A549 (cell line): ENCODE measurements at regions not wholly inside any gene's neighbourhood (a gene's known extent, or its start where the extent isn't known, plus 50 kb on each side); places are given as distances from the start of the nearest gene placed in this dataset.

Source experiments
- CEBPB ChIP-seq, 2 experiments: fragments of >200 bp in 1 of 2; sonication (Bioruptor Twin) in 1 of 2; formaldehyde crosslinking in 1 of 2; IDR thresholded peaks; 2 replicates each; pipeline ENCODE4 v1.6.1; 2012 to 2016
- GATA3 ChIP-seq: IDR thresholded peaks from 2 replicates; pipeline ENCODE4 v1.6.1; 2012; ENCODE audit warnings: borderline replicate concordance
- NPAS2 ChIP-seq: fragments of 250-450 bp; sonication (Bioruptor Pico); IDR thresholded peaks from 2 replicates; pipeline ENCODE4 v1.8.0; 2022; ENCODE audit warnings: mild to moderate bottlenecking, moderate library complexity, borderline replicate concordance
- POLR2A ChIP-seq: IDR thresholded peaks from 2 replicates; pipeline ENCODE4 v1.6.1; 2012; ENCODE audit warnings: mild to moderate bottlenecking, low read length
- RAD21 ChIP-seq, 2 experiments: fragments of >200 bp in 1 of 2; sonication (Bioruptor Twin) in 1 of 2; formaldehyde crosslinking in 1 of 2; IDR thresholded peaks in 1 of 2; conservative IDR thresholded peaks in 1 of 2; 2 replicates in 1 of 2; 3 replicates in 1 of 2; pipeline ENCODE4 v1.6.1; 2012 to 2018; ENCODE audit warnings: inconsistent platforms in 1 of 2
- SMC3 ChIP-seq: fragments of >200 bp; sonication (Bioruptor Twin); formaldehyde crosslinking; IDR thresholded peaks from 3 replicates; pipeline ENCODE4 v1.6.1; 2018; ENCODE audit warnings: inconsistent platforms
- ZC3H11A ChIP-seq: fragments of 450-650 bp; IDR thresholded peaks from 2 replicates; pipeline ENCODE4 v1.6.1; 2014; ENCODE audit warnings: antibody characterized with exemption, mild to moderate bottlenecking
- TF ChIP-seq, protein P1 (sequence below): fragments of >200 bp; sonication (Bioruptor Twin); formaldehyde crosslinking; IDR thresholded peaks from 3 replicates; pipeline ENCODE4 v1.5.1; 2016
- TF ChIP-seq, protein P2 (sequence below): fragments of 200-600 bp; sonication (generic); IDR thresholded peaks from 2 replicates; pipeline ENCODE4 v1.6.1; 2016; ENCODE audit warnings: antibody characterized with exemption, mild to moderate bottlenecking, moderate library complexity
- TF ChIP-seq, protein P3 (sequence below): fragments of 450-650 bp; IDR thresholded peaks from 2 replicates; pipeline ENCODE4 v1.6.1; 2014; ENCODE audit warnings: antibody characterized with exemption

DNA sequence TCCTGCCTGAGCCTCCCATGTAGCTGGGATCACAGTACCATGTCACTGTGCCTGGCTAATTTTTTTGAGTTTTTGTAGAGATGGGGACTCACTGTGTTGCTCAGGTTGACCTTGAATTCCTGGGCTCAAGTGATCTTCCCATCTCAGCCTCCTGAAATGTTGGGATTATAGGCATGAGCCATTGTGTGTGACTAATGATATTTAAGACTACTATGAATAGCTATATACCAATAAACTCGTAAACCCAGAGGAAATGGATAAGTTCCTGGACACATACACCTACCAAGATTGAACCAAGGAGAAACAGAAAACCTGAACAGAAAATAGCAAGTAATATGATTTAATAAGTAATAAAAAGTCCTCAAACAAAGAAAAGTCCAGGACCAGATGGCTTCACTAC lies 68.0 kb downstream of the TBR1 start:
- TF ChIP-seq, protein P1, sequence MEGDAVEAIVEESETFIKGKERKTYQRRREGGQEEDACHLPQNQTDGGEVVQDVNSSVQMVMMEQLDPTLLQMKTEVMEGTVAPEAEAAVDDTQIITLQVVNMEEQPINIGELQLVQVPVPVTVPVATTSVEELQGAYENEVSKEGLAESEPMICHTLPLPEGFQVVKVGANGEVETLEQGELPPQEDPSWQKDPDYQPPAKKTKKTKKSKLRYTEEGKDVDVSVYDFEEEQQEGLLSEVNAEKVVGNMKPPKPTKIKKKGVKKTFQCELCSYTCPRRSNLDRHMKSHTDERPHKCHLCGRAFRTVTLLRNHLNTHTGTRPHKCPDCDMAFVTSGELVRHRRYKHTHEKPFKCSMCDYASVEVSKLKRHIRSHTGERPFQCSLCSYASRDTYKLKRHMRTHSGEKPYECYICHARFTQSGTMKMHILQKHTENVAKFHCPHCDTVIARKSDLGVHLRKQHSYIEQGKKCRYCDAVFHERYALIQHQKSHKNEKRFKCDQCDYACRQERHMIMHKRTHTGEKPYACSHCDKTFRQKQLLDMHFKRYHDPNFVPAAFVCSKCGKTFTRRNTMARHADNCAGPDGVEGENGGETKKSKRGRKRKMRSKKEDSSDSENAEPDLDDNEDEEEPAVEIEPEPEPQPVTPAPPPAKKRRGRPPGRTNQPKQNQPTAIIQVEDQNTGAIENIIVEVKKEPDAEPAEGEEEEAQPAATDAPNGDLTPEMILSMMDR, result no peak
- TF ChIP-seq CEBPB (IDR thresholded peaks at IDR 0.05) (no peak), GATA3 (no peak), RAD21 (conservative IDR thresholded peaks at IDR 0.05 in 1 of 2, IDR thresholded peaks at IDR 0.05 in 1 of 2) (no peak), POLR2A (no peak), SMC3 (no peak), NPAS2 (CRISPR knock-in tag) (no peak), ZC3H11A (no peak)
- TF ChIP-seq, protein P2, sequence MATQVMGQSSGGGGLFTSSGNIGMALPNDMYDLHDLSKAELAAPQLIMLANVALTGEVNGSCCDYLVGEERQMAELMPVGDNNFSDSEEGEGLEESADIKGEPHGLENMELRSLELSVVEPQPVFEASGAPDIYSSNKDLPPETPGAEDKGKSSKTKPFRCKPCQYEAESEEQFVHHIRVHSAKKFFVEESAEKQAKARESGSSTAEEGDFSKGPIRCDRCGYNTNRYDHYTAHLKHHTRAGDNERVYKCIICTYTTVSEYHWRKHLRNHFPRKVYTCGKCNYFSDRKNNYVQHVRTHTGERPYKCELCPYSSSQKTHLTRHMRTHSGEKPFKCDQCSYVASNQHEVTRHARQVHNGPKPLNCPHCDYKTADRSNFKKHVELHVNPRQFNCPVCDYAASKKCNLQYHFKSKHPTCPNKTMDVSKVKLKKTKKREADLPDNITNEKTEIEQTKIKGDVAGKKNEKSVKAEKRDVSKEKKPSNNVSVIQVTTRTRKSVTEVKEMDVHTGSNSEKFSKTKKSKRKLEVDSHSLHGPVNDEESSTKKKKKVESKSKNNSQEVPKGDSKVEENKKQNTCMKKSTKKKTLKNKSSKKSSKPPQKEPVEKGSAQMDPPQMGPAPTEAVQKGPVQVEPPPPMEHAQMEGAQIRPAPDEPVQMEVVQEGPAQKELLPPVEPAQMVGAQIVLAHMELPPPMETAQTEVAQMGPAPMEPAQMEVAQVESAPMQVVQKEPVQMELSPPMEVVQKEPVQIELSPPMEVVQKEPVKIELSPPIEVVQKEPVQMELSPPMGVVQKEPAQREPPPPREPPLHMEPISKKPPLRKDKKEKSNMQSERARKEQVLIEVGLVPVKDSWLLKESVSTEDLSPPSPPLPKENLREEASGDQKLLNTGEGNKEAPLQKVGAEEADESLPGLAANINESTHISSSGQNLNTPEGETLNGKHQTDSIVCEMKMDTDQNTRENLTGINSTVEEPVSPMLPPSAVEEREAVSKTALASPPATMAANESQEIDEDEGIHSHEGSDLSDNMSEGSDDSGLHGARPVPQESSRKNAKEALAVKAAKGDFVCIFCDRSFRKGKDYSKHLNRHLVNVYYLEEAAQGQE, result no peak
- TF ChIP-seq, protein P3, sequence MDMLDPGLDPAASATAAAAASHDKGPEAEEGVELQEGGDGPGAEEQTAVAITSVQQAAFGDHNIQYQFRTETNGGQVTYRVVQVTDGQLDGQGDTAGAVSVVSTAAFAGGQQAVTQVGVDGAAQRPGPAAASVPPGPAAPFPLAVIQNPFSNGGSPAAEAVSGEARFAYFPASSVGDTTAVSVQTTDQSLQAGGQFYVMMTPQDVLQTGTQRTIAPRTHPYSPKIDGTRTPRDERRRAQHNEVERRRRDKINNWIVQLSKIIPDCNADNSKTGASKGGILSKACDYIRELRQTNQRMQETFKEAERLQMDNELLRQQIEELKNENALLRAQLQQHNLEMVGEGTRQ, result no peak
